Ishikawa (cell line): ENCODE measurements at regions not wholly inside any gene's neighbourhood (a gene's known extent, or its start where the extent isn't known, plus 50 kb on each side); places are given as distances from the start of the nearest gene placed in this dataset.

Experiments
- CEBPB ChIP-seq: IDR thresholded peaks from 2 replicates; pipeline ENCODE4 v1.6.1; 2012
- EGR1 ChIP-seq: IDR thresholded peaks from 2 replicates; pipeline ENCODE4 v1.6.1; 2012
- EP300 ChIP-seq: IDR thresholded peaks from 2 replicates; pipeline ENCODE4 v1.6.1; 2012; ENCODE audit warnings: borderline replicate concordance
- TEAD4 ChIP-seq: IDR thresholded peaks from 2 replicates; pipeline ENCODE4 v1.6.1; 2012
- TF ChIP-seq, protein P1 (sequence below): IDR thresholded peaks from 2 replicates; pipeline ENCODE4 v1.6.1; 2012
- TF ChIP-seq, protein P2 (sequence below): IDR thresholded peaks from 2 replicates; pipeline ENCODE4 v1.6.1; 2012; ENCODE audit warnings: low read depth, mild to moderate bottlenecking

DNA sequence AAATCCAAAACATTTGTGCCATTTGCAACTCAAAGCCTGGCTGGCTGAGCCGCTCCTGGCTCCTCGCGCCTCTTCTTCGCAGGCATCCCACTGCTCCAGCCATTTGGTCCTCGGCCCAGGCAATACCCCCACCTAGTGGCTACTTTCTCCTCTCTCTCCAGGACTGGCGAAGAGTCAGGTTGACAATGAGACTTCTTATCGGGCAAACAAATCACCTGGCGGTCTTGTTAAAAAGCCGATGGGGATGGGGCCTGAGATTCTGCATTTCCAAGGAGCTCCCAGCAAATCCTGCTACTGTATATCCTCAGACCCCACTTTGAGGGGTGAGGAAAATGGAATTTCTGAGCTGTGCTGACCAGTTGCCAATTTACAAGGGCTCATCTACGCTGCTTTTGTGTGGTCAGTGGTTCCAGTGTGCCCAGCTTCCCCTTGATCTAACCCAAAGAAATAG lies 89.0 kb downstream of the ISX start:
- no peak for TF ChIP-seq TEAD4
- TF ChIP-seq EGR1 = no peak
- TF ChIP-seq, protein P1, sequence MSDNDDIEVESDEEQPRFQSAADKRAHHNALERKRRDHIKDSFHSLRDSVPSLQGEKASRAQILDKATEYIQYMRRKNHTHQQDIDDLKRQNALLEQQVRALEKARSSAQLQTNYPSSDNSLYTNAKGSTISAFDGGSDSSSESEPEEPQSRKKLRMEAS = no peak
- TF ChIP-seq, protein P2, sequence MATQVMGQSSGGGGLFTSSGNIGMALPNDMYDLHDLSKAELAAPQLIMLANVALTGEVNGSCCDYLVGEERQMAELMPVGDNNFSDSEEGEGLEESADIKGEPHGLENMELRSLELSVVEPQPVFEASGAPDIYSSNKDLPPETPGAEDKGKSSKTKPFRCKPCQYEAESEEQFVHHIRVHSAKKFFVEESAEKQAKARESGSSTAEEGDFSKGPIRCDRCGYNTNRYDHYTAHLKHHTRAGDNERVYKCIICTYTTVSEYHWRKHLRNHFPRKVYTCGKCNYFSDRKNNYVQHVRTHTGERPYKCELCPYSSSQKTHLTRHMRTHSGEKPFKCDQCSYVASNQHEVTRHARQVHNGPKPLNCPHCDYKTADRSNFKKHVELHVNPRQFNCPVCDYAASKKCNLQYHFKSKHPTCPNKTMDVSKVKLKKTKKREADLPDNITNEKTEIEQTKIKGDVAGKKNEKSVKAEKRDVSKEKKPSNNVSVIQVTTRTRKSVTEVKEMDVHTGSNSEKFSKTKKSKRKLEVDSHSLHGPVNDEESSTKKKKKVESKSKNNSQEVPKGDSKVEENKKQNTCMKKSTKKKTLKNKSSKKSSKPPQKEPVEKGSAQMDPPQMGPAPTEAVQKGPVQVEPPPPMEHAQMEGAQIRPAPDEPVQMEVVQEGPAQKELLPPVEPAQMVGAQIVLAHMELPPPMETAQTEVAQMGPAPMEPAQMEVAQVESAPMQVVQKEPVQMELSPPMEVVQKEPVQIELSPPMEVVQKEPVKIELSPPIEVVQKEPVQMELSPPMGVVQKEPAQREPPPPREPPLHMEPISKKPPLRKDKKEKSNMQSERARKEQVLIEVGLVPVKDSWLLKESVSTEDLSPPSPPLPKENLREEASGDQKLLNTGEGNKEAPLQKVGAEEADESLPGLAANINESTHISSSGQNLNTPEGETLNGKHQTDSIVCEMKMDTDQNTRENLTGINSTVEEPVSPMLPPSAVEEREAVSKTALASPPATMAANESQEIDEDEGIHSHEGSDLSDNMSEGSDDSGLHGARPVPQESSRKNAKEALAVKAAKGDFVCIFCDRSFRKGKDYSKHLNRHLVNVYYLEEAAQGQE = no peak
- TF ChIP-seq CEBPB = no peak
- no peak for TF ChIP-seq EP300
